Hematopoietic multipotent progenitor cell treated with erythropoietin and hydrocortisone succinate and interleukin-3 and kit ligand, for 17 days (in vitro differentiated cells): ENCODE measurements at regions not wholly inside any gene's neighbourhood (a gene's known extent, or its start where the extent isn't known, plus 50 kb on each side); places are given as distances from the start of the nearest gene placed in this dataset.
"Not testable (repeated sequence)": the region's sequence is repeated elsewhere in the genome, so short reads cannot be mapped to it uniquely, and the experiment has no call there.

ENCODE experiments used
- DNase-seq: peaks from one replicate; pipeline ENCODE4 v3.0.0-alpha.2; 2015; ENCODE audit warnings: low spot score

DNA sequence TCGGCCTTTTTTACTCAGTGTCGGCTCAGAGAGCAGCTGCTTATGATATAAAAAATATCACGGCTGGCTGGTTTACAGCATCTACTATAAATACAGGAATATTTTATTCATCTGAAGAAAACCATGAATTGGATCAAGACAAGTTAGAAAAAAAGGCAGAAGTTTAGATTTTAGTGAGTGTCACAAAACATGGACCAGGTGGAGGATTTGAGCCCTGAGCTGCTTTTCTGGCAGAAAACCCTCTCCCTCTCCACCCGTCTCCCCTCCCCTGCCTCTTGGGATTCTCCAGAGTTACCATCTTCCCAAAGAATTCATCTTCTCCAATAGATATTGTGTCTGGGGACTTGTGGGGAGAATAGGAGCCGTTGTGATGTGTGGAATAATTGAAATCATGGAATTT, 142.8 kb upstream of the RAI2 start:
- DNase-seq = no peak

DNA sequence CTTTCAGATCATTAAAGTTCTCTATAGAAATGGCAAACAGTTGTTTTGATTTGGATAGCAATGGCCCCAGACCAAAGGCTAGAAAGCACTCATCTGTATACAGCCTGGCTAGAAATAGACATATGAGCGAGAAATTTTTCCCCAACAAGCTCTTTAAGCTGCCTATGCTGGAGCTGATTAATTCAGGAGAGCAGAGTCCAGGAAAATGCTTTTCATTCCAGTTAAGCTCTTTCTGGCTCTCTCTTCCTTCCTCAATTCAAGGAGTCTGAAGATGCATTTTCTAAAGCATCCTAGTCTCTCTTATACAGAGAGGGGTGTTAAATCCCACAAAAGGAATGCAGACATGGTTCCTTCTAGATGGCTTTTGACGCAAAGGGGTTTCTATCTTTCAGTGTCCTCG, 141.7 kb upstream of the RAI2 start:
- no peak for DNase-seq

DNA sequence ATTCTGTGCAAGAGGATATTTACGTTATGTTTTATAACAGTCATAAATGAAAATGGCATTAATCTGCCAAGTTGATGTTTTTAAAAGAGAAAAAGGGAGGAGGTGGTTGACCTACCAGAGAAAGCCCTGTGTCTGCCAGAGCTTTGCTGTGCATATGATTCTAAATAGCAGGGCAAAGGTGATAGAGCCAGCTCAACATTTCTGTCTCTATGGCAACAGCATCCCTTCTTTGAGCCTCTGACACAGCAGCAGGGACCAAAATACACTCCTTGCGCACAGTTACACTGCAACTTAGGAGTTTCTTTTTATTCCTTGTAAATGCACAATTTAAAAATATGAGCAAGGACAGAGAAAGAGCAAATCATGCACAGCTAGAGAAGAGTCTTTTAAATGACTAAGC, 133.3 kb upstream of the RAI2 start:
- DNase-seq = no peak

DNA sequence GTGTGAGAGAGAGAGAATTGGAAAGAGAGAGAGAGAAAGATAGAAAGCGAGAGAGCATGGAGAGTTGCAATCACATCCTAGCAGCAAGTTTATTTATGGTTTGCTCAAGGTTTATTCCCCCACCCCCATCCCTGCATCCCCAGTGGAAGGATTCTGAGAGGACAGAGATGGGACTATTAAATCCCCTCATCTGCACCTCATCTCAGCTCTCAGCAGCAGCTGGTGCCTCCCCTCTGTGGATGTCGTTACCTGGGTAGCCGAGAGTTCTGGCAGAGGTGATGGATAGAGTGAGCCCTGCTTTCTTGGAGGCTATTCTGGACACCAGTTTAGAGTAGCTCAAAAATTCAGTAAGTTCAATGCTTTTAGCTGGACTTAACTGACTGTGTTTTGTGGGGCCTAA, 132.0 kb upstream of the RAI2 start:
- DNase-seq = no peak

DNA sequence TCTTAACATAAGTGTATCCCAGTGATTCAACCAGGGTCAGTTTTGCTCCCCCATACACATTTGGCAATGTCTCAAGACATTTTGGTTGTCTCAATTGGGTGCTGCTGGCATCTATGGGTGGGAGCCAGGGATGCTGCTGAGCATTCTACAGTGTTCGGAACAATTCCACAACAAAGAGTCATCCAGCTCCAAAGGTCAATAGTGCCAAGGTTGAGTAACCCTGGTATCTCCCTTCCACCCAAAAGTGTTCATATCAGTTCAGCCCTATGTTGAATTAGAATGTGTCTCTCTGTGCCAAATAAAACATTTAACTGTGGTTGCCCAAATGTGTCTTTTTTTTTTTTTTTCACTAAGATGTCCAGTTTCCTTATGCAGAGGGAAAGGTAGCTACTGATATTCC, 129.4 kb upstream of the RAI2 start:
- no peak for DNase-seq

DNA sequence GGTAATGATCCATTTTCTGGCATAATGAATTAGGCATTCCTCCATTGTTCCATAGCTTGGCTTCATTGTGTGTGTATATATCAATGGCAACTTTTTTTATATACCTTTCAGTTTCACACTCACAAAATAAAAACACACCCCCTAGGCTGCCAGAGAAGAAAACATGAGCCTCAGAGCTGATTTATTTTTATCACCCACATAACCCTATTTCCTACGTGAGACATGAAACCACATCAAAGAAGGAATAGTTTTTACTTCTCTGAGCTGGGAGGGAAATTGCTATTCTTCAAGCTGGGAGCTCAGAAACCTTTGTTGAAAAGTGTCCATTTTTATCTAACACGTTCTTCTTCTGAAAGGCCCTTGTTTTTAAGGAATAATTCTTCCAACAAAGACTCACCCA, 126.7 kb upstream of the RAI2 start:
- DNase-seq = no peak

DNA sequence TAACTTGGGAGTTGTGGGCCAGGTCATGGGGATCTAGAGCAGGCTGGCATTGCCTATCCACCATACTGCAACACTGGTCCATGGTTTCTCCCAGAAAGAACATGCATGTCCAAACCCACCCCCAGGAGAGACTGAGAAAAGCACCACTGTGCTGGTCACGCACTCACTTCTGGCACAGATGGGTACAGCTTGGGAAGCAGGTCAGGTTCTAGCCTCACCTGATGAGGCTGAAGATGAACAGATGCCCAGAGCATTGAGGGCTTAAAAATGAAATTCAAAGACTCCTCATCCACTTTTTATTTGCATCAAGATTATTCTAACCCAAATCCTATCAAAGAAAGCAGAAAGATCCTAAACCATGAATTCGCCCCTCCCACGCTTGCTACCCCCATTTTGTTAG, 125.9 kb upstream of the RAI2 start:
- DNase-seq = no peak

DNA sequence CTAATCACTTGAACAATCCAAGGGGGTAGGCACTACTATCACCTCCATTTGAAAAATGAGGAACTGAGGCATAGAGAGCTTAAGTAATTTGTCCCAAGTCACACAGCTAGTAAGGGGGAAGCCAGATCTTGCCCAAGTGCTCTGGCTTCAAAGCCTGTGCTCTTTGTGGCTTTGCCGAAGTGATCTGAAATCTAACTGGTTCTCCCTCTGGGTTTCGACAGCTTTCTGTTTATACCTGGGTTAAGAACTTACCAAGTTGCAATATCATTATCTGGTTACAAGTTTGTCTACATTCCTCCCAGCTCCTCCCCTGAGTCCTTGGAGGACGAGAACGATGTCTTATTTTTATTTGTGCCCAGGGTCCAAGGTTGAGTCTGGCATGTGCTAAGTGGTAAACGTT, 125.3 kb upstream of the RAI2 start:
- DNase-seq = no peak

DNA sequence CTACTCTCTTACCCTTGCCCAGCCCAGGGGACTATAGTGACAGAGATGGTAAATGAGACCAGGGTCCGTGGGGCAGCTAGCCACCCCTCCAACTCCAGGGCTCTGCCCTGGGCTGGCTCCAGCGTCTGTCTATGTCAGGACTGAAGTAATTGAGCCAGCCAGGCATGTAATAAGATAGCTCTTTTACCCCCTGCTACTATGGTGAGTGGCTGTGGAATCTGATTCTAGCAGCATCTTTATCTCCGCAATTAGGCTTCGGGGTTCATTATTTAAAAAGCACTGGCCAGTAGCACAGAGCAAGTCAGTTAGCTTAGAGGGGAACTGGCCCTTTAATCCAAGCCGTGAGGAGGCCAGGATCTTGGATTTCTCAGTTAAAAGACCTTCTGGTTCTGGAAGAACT, 123.3 kb upstream of the RAI2 start:
- DNase-seq = no peak

DNA sequence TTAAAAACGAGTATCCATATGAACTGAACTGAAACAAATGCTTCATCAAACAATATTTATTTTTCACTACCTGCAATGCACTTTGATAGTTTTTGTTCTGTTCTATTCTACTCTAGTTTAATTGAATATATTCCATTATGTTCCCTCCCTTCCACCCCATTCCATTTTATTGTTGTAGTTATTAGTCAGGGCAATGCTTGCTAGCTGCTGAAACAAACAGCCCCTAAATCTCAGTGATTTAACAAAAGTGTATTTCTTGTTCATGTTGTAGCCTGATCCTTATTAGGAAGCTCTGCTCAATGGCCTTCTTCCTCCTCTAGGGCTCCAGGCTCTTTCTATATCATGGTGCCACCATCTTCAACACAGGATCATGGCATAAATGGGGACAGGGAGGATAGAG, 122.3 kb upstream of the RAI2 start:
- DNase-seq = no peak

DNA sequence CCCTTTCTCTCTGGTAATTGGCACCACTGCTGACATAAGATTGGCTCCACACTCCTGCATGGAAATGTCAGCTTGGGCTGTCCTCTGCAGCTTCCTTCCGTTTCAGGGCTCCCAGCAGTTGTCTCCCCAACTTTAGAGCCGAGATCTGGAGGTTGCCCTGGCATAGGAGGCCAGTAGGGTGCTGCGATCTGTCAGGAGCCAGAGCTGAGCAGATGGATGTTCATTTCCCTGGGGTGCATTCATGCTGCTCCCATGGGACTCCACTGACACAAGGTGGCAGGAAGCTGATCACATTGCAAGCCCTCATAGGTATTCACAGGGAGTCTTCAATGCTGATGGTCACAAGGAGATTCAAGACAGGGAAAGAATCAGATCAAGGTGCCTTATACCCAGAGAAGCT, 116.6 kb upstream of the RAI2 start:
- no peak for DNase-seq

DNA sequence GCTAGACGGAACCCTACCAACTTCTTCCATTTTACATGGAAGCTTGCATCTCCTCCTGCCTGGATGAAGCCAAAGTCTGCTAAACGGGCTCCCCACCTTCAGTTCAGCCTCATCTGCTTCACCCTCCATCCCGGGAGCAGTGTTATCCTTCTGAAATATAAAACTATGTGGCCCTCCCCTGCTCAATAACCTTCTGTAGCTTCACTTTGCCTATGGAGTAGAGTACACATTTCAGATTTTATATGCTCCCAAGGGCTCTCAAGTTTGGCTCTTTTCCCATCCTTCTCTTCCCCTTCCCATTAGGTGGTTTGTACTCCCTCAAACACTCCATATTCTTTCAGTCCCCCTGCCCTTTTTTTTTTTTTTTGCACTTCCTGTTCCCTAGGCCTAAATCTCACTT, 115.9 kb upstream of the RAI2 start:
- DNase-seq = no peak

DNA sequence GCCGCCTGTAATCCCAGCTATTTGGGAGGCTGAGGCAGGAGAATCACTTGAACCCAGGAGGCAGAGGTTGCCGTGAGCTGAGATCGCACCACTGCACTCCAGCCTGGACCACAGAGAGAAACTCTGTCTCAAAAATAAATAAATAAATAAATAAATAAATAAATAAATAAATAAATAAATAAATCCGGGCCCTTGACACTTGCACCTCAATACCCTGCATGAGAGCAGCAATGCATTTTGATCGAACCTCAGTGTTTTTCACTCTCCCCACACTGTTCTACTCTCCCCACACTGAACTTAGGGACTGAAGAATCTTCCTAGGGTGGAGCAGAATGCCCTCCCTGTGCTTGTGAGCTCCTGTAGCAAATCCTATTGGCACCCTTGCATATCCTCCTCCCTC, 114.3 kb upstream of the RAI2 start:
- DNase-seq = not testable (repeated sequence)

DNA sequence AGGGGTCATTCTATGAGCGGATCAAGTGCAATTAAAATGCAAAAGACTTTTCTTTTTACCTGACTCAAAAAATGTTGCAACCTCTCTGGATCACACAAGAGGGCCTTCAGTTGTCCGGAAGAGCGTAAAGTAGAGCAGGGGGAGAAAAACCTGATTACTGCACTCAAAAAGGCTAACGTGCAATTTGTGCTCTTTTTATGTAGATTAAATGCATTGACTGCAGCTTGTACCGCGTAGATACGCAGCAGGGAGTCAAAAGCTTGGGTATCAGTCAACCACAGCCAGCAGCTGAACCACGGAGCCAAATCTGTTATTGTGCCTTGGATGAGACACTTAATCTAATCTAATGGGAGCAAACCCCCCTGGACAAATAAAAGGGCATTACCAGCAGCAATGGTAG, 107.3 kb upstream of the RAI2 start:
- DNase-seq = no peak

DNA sequence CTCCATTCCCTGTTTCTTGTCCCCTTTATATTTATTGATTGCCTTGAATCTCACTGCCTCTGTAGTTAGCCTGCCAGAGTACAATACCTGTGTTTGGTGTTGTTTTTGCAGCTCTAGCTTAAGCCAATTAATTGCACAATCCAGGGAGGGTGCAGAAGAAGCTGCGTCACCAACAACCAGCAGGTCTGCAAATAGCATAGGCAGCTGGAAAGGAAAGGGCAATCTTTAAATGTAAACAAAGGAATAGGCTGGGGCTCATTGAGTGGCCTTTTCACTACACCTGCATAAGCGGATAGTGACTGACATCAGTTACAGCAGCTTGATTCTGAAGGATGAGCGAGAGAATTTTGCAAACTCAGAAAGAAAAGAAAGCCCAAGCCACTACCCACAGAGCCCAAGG, 106.8 kb upstream of the RAI2 start:
- no peak for DNase-seq

DNA sequence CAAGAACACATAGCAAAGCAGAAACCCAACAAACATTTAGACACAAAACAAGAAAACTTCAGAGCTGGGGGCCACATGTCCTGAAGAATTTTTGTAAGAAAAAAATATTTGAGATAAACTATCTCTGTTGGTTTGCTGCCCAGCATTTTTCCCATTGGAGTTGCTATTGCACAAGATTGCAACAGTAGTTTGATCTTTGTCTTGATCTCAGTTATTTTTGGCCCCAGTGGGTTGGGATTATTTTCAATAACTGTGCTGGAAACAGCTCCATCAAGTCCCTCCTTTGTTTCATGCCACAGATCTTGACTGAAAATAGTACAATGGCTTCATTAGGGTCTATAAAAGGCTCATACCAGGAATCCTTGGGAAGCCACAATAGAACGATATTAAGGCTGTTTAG, 103.8 kb upstream of the RAI2 start:
- DNase-seq = no peak

DNA sequence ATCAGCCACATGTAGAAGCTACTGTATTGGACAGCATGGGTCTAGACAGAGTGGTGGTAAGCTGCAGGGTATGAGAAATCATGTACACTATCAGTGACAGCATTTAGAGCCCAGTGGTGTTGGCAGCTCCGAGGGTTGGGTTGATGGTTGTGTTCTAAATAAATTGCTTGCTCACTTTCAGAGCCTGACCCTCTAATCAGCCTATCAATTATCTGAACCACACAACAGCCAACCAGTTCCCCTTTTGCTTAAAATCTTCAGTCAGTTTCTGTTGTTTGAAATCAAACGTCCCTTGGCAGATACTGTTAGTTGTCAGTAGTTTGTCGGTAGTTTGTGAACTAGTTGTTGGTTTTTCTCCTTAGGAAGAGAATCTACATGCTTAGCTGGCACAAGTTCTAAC, 99.8 kb upstream of the RAI2 start:
- no peak for DNase-seq

DNA sequence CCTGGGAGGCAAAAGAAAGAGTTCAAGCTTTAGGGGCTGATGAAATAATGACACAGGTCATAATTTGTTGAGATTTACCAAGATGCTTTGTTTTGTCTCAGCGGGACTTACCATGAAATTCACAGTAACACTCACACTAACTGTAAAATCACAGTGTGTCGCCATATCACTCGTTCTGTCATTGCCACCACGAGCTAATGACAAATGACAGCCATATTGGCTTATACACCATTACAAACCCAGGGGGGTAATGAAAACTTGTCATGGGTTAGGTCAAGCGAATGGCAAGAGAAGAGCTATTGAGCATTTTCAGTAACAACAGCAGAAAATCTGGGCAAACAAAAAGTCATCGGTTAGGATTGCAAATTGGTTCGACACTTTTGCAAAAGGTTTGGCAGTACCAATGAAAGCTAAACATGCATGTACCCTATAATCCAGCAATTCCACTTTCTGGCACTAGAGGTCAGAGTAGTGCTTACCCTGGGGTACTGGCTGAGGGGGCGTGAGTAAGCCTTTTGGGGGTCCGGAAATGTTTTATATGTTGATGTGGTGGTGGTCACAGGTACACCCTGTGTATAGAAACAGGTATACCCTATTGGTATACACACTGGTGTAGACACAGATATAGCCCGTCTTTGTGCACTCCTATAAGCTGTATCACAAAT, 83.9 kb upstream of the RAI2 start:
- DNase-seq = peak; percentile 4

DNA sequence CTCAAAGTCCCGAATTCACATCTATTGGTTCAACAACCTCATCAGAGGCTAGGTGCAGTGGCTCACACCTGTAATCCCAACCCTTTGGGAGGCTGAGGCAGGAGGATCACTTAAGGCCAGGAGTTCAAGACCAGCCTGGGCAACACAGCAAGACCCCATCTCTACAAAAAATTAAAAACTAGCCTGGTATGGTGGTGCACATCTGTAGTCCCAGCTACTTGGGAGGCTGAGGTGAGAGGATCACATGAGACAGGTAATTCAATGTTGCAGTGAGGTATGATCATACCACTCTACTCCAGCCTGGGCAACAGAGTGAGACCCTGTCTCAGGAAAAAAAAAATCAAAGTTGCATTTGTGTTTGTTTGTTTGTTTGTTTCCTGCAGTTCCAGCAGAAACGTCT, 80.1 kb upstream of the RAI2 start:
- DNase-seq = not testable (repeated sequence)

DNA sequence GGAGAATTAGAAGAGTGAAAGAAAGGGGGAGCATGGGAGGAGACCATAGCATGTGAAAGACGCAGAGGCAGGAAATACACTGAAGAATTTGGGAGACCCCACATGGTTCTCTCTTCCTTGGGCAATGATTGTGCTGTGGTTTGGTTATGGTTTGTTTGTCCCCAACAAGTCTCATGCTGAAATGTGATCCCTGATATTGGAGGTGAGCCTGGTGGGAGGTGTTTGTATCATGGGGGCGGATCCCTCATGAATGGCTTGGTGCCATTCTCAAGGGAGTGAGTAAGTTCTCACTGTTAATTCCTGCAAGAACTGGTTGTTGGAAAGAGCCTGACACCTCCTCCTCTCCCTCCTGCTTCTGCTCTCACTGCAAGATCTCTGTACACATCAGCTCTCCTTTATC, 78.6 kb upstream of the RAI2 start:
- DNase-seq = no peak

DNA sequence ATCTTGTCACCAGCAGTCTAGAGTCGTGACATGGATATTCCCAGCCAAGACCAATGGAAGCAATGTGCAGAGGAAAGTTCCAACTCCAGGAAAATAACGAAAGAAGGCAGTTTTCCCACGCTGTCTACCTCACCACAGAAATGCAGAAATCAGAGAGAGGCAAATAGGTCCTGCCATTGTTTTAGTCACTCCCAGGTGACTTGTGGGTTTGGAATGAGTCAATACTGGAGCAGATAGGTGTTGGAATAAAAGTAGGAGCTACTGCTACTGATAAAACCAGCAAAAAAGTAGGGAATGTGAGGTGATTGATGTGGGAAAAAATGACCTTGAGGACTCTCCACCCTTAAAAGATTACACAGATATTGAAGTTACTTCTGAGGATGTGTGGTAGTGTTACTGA, 72.8 kb upstream of the RAI2 start:
- DNase-seq = no peak

DNA sequence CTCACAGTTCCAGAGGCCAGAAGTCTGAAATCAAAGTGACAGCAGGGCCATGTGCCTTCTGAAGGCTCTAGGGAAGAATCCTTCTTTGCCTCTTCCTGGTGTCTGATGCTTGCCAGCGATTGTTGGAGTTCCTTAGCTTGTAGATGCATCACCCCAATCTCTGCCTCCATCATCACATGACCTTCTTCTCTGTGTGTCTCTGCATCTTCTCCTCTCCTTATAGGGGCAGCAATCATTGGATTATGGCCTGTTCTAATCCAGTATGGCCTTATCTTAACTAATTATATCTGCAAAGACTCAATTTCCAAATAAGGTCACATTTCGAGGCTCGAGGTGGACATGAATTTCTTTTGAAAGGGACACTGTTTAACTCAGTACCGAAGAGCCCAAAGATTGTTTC, 71.7 kb upstream of the RAI2 start:
- no peak for DNase-seq

DNA sequence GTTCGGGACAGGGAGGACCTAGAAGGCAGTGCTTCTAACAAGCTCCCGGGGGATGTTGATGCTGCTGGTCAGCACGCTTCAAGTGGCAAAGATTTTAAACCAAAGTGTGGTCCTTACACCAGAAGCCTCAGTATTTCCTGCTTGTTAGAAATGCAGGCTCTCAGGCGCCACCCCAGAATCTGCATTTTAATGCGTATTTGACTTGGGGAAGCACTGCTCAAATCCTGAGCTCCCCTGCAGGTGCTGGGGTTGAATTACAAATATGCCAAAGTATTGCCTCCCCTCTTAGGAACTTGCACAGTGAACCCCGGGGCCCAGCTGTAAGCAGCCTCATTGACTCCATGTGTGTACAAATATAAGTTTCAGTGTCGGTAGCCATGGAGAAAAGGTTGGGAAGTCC, 70.8 kb upstream of the RAI2 start:
- DNase-seq = no peak

DNA sequence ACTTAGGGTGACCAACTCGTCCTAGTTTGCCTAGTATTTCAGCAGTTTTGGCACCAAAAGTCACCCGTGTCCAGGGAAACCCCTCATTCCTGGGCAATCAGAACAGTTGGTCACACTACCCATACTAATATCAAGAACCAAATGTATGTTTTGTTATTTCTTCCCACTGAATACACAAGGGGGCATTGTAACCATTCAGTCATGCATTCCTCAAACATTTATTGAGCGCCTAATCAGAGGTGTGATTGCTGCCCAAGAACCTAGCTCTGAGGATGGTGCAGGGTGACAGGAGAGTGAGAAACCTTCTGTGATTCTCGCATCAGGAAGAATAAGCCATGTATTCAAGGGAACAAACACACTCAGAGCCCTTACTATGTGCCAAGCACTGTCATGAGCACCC, 69.8 kb upstream of the RAI2 start:
- DNase-seq = no peak

DNA sequence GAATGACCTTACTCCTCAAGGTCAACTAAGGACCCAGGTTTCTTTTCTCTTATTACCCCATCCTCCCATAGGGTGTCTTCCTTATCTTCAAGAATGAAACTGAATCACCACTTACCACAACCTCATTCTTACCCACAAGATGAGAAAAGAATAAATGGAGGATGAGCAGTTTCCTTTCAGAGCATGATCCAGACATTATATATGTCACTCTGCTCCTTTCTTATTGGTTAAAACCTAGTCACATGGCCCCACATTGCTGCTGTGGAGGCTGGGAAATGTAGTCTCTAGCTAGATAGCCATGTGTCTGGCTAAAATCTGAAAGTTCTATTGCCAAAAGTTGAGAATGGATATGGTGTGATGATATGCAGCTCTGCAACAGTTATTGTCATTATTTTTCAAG, 62.4 kb upstream of the RAI2 start:
- DNase-seq = no peak
